HepG2 (cell line): ENCODE measurements at regions not wholly inside any gene's neighbourhood (a gene's known extent, or its start where the extent isn't known, plus 50 kb on each side); places are given as distances from the start of the nearest gene placed in this dataset.

ENCODE experiments used
- ATAC-seq: fragments of 200-7000 bp; cut with Tn5 transposase; 3 replicates; pipeline ENCODE4 v1.9.1; 2020; ENCODE audit warnings: mild to moderate bottlenecking, moderate library complexity
- BruUV-seq: library from RNA; stranded (reverse); fragments of 400-500 nt; replicated peaks from 2 replicates; lab custom pipeline; 2021; lab: Mats Ljungman, UMichigan
- CTCF ChIA-PET: fragments of 300-600 bp; formaldehyde crosslinking; extraction: SDS; loops from one replicate; lab custom pipeline; 2021; ENCODE audit warnings: low total read pairs, inconsistent platforms, low intra/inter-chr PET ratio; lab: Yijun Ruan, JAX
- POLR2A ChIA-PET: fragments of 350-600 bp; sonication (Branson Sonifier 250); formaldehyde crosslinking; loops from one replicate; lab custom pipeline; 2020; ENCODE audit warnings: antibody characterized with exemption, inconsistent platforms; lab: Yijun Ruan, JAX
- DNase-seq: peaks from one replicate; pipeline ENCODE4 v3.0.0-alpha.2; 2015; ENCODE audit warnings: low spot score
- FAIRE-seq: peaks from 3 replicates; lab custom pipeline; 2011; peaks lifted over from hg19 to GRCh38; lab: Jason Lieb, UNC
- H2AFZ ChIP-seq: one replicate; pipeline ENCODE4 v1.6.1; 2011; ENCODE audit warnings: low read length, inconsistent platforms
- H3K27ac ChIP-seq: fragments of 300-600 bp; 3 replicates; pipeline ENCODE4 v1.8.0; 2011; ENCODE audit warnings: mixed run types, mild to moderate bottlenecking, mixed read lengths, low read length, inconsistent platforms; ENCODE audit not compliant: insufficient read depth; ENCODE audit errors: extremely low read length
- H3K27me3 ChIP-seq, 2 experiments: fragments of 200-600 bp in 1 of 2; 2 replicates in 1 of 2; 3 replicates in 1 of 2; pipeline versions ENCODE4 v1.6.0 to v1.8.0; 2011; ENCODE audit warnings: low read length in 2 of 2, mild to moderate bottlenecking in 2 of 2, moderate library complexity in 2 of 2, inconsistent platforms in 1 of 2; ENCODE audit not compliant: insufficient read depth in 2 of 2, control insufficient read depth in 1 of 2
- H3K36me3 ChIP-seq, 2 experiments: fragments of 200-600 bp in 1 of 2; replicated peaks in 1 of 2; 2 replicates in 1 of 2; 3 replicates in 1 of 2; pipeline versions ENCODE4 v1.5.1 to v1.8.0; 2011; ENCODE audit warnings: low read length in 2 of 2, inconsistent platforms in 1 of 2; ENCODE audit not compliant: insufficient read depth in 2 of 2, control insufficient read depth in 1 of 2
- H3K4me1 ChIP-seq: 2 replicates; pipeline ENCODE4 v1.5.1; 2012; ENCODE audit warnings: low read length, inconsistent platforms; ENCODE audit not compliant: insufficient read depth
- H3K4me2 ChIP-seq: 2 replicates; pipeline ENCODE4 v1.6.0; 2011; ENCODE audit warnings: low read depth, low read length, inconsistent platforms
- H3K4me3 ChIP-seq, 3 experiments: fragments of 200-600 bp in 1 of 3; sonication (generic), shearing (Covaris generic) in 1 of 3; replicated peaks in 1 of 3; 2 replicates each; pipeline ENCODE4 v1.5.1; 2011 to 2016; ENCODE audit warnings: low read length in 3 of 3, inconsistent platforms in 2 of 3, low read depth in 2 of 3, mild to moderate bottlenecking in 2 of 3, control low read depth in 1 of 3, mixed read lengths in 1 of 3; ENCODE audit not compliant: insufficient read depth in 1 of 3
- H3K79me2 ChIP-seq: one replicate; pipeline ENCODE4 v1.6.1; 2011; ENCODE audit warnings: low read length, inconsistent platforms; ENCODE audit not compliant: insufficient read depth
- H3K9ac ChIP-seq: 2 replicates; pipeline ENCODE4 v1.6.0; 2011; ENCODE audit warnings: mild to moderate bottlenecking, low read depth, low read length, inconsistent platforms; ENCODE audit not compliant: insufficient read depth
- H3K9me3 ChIP-seq: 2 replicates; pipeline ENCODE4 v1.5.1; 2012; ENCODE audit warnings: mild to moderate bottlenecking, low read length
- H4K20me1 ChIP-seq: 2 replicates; pipeline ENCODE4 v1.6.0; 2011; ENCODE audit warnings: inconsistent platforms, mild to moderate bottlenecking, low read length, moderate library complexity; ENCODE audit not compliant: insufficient read depth
- ATF7-NPFF ChIP-seq: sonication (generic); formaldehyde crosslinking; IDR thresholded peaks from 2 replicates; pipeline ENCODE4 v1.8.1; 2023; ENCODE audit warnings: mild to moderate bottlenecking, low read depth, missing genetic modification reagents, moderate library complexity
- CEBPB ChIP-seq: IDR thresholded peaks from 2 replicates; pipeline ENCODE4 v1.6.1; 2011; ENCODE audit warnings: low read depth, low read length, improper control_type of control experiment, borderline replicate concordance
- CHD4 ChIP-seq: fragments of 200-600 bp; sonication (generic); IDR thresholded peaks from 2 replicates; pipeline ENCODE4 v1.7.0; 2017; ENCODE audit warnings: mild to moderate bottlenecking, low read length, borderline replicate concordance
- CREB1 ChIP-seq, 2 experiments: fragments of 450-650 bp in 1 of 2; IDR thresholded peaks; 2 replicates each; pipeline ENCODE4 v1.6.1; 2016 to 2017; ENCODE audit warnings: control low read depth in 1 of 2, mild to moderate bottlenecking in 1 of 2, missing compliant biosample characterization in 1 of 2, missing genetic modification characterization in 1 of 2
- KDM5B ChIP-seq: sonication (generic); formaldehyde crosslinking; IDR thresholded peaks from 2 replicates; pipeline ENCODE4 v1.4.0; 2020; ENCODE audit warnings: missing genetic modification reagents, mild to moderate bottlenecking, borderline replicate concordance
- NCOR1 ChIP-seq: fragments of 200-600 bp; sonication (generic); IDR thresholded peaks from 2 replicates; pipeline ENCODE4 v1.7.0; 2017; ENCODE audit warnings: antibody characterized with exemption, low read length, borderline replicate concordance
- NFIC ChIP-seq: IDR thresholded peaks from 2 replicates; pipeline ENCODE4 v1.6.1; 2012; ENCODE audit warnings: mild to moderate bottlenecking, low read length, inconsistent platforms
- SALL2 ChIP-seq: sonication (generic); formaldehyde crosslinking; IDR thresholded peaks from 2 replicates; pipeline ENCODE4 v1.8.1; 2023; ENCODE audit warnings: mild to moderate bottlenecking, missing genetic modification reagents, inconsistent platforms
- SOX13 ChIP-seq, 3 experiments: fragments of 450-650 bp in 1 of 3; sonication (generic) in 1 of 3; formaldehyde crosslinking in 1 of 3; IDR thresholded peaks in 2 of 3; conservative IDR thresholded peaks in 1 of 3; 2 replicates each; pipeline versions ENCODE4 v1.5.0 to v1.6.1; 2016 to 2020; ENCODE audit warnings: antibody characterized with exemption in 1 of 3, mild to moderate bottlenecking in 1 of 3, missing compliant biosample characterization in 1 of 3, missing genetic modification reagents in 1 of 3, moderate library complexity in 1 of 3
- TBX2 ChIP-seq: sonication (generic); formaldehyde crosslinking; IDR thresholded peaks from 2 replicates; pipeline ENCODE4 v1.5.0; 2020; ENCODE audit warnings: missing genetic modification reagents, mild to moderate bottlenecking, borderline replicate concordance
- ZNF30 ChIP-seq: sonication (generic); formaldehyde crosslinking; IDR thresholded peaks from 2 replicates; pipeline ENCODE4 v1.5.0; 2020; ENCODE audit warnings: mild to moderate bottlenecking, missing genetic modification reagents
- ZSCAN22 ChIP-seq: sonication (generic); formaldehyde crosslinking; IDR thresholded peaks from 2 replicates; pipeline ENCODE4 v1.4.0; 2020; ENCODE audit warnings: mild to moderate bottlenecking, missing genetic modification reagents
- WGBS: methylation state at CpG from one replicate; pipeline ENCODE4 v1.1.6; 2017; ENCODE audit warnings: low lambda C conversion rate; 5-methylcytosine and 5-hydroxymethylcytosine counted together
- in situ Hi-C: cut with HindIII; loops from 2 replicates; pipeline ENCODE4 v1.10.0; 2017; ENCODE audit warnings: low pct_unique_long_range_greater_than_20kb; ENCODE audit not compliant: extremely low pct_ligation_motif_present
- intact Hi-C: fragments of 100-400 bp; cut with micrococcal nuclease; formaldehyde crosslinking; loops from one replicate; pipeline ENCODE4 v1.10.0; 2022; ENCODE audit not compliant: unreplicated experiment
- TF ChIP-seq, protein P1 (sequence below): sonication (generic); formaldehyde crosslinking; IDR thresholded peaks from 2 replicates; pipeline ENCODE4 v1.5.1; 2020; ENCODE audit warnings: missing genetic modification reagents, mild to moderate bottlenecking, borderline replicate concordance

GRCh38 chr12:127660961-127661360 is 606.0 kb upstream of the TMEM132C start:
- Histone ChIP-seq H2AFZ (no peak overlapping the region), H3K79me2 (no peaks in the 10 kb centered on the region), H3K4me1 (no peaks in the 10 kb centered on the region), H3K9ac (no peak overlapping the region), H3K27ac (no peak overlapping the region), H4K20me1 (no peaks in the 10 kb centered on the region), H3K4me2 (no peak overlapping the region), H3K9me3 (no peaks in the 10 kb centered on the region), H3K36me3 (no peaks in the 10 kb centered on the region), H3K4me3 (no peak overlapping the region), H3K27me3 (no peaks in the 10 kb centered on the region)
- ATAC-seq (no peak), DNase-seq (no peak), FAIRE-seq (no peak)
- 0% methylated on average over 2 of the region's 2 CpGs for WGBS
- BruUV-seq: no TSS peak
- TF ChIP-seq NCOR1 (no peak), ZNF30 (CRISPR knock-in tag) (no peak), TBX2 (CRISPR knock-in tag) (no peak), CEBPB (no peak), ATF7-NPFF (CRISPR knock-in tag) (no peak), SOX13 (IDR thresholded peaks at IDR 0.05) (no peak), SOX13 (CRISPR knock-in tag; conservative IDR thresholded peaks at IDR 0.05 in 1 of 2, IDR thresholded peaks at IDR 0.05 in 1 of 2) (no peak), ZSCAN22 (CRISPR knock-in tag) (no peak), NFIC (no peak), SALL2 (CRISPR knock-in tag) (no peak), CREB1 (IDR thresholded peaks at IDR 0.05) (no peak), CREB1 (CRISPR knock-in tag; IDR thresholded peaks at IDR 0.05) (no peak), KDM5B (CRISPR knock-in tag) (no peak), CHD4 (no peak)
- TF ChIP-seq, protein P1, sequence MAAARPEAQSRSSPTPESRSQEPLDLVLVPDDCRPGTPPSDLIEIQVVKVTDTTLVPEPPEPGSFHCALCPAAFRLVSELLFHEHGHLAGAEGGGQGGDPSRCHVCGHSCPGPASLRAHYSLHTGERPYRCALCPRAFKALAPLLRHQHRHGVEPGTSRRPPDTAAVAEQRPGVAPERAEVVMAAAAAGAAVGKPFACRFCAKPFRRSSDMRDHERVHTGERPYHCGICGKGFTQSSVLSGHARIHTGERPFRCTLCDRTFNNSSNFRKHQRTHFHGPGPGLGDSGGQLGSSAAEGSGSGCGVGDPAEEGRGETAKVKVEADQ: no peak
- CTCF ChIA-PET: no interaction called here
- in situ Hi-C loops: no loop called here
- intact Hi-C loops: no loop called here
- POLR2A ChIA-PET: no interaction called here
